ENCODE measurements at regions not wholly inside any gene's neighbourhood (a gene's known extent, or its start where the extent isn't known, plus 50 kb on each side); places are given as distances from the start of the nearest gene placed in this dataset.

GRCh38 chr5:82358457-82358856 is 80.3 kb upstream of the RPS23 start:
- H3K27ac Mint-ChIP-seq, result peak overlapping the region in 8 of 9 donors; percentile 87 to 97 (median 96)
- H3K27me3 Mint-ChIP-seq, result peaks cover 0 to 7% (median 2%) of the 10 kb centered on the region in 5 donors
- Histone ChIP-seq H3K36me3 (ENCODE audit: control insufficient read depth in 2 of 3, insufficient read depth in 3 of 3, low read length in 3 of 3) (no peaks in the 10 kb centered on the region), H3K27me3 (ENCODE audit: control insufficient read depth in 2 of 2, insufficient read depth in 2 of 2, low read length in 2 of 2) (no peaks in the 10 kb centered on the region), H3K27ac (ENCODE audit: low read depth, low read length) (no peak overlapping the region), H3K9me3 (ENCODE audit: control insufficient read depth in 2 of 3, low read length in 3 of 3) (no peaks in the 10 kb centered on the region), H3K4me3 (ENCODE audit: low read length) (no peak overlapping the region), H3K4me1 (ENCODE audit: control insufficient read depth in 2 of 2, insufficient read depth in 2 of 2, low read length in 2 of 2) (peaks cover 17 to 19% of the 10 kb centered on the region in 2 donors)
- peak overlapping the region in 4 of 10 donors; percentile 77 to 90 (median 84) for H3K4me3 Mint-ChIP-seq
- POLR2A ChIA-PET, result no interaction called here
- intact Hi-C loops (cut with micrococcal nuclease), result loop anchor here (5.0 to 10.0 kb wide), 5 partner anchors 69 to 1354 kb away; partner anchors contain the start of gene ATG10 (in 1 of the 2)
- ATAC-seq, result no peak
- peaks cover 0 to 15% (median 0%) of the 10 kb centered on the region in 5 donors for H3K36me3 Mint-ChIP-seq
- no peak for DNase-seq
- no peaks in the 10 kb centered on the region for H3K9me3 Mint-ChIP-seq
- H3K4me1 Mint-ChIP-seq, result peaks cover 19 to 71% (median 23%) of the 10 kb centered on the region in 7 donors
- CTCF ChIA-PET, result interaction anchor here (1.3 kb wide), 1 partner anchor 9 kb away, joined by 3 read pairs; no protein-coding TSS in a partner anchor

DNA sequence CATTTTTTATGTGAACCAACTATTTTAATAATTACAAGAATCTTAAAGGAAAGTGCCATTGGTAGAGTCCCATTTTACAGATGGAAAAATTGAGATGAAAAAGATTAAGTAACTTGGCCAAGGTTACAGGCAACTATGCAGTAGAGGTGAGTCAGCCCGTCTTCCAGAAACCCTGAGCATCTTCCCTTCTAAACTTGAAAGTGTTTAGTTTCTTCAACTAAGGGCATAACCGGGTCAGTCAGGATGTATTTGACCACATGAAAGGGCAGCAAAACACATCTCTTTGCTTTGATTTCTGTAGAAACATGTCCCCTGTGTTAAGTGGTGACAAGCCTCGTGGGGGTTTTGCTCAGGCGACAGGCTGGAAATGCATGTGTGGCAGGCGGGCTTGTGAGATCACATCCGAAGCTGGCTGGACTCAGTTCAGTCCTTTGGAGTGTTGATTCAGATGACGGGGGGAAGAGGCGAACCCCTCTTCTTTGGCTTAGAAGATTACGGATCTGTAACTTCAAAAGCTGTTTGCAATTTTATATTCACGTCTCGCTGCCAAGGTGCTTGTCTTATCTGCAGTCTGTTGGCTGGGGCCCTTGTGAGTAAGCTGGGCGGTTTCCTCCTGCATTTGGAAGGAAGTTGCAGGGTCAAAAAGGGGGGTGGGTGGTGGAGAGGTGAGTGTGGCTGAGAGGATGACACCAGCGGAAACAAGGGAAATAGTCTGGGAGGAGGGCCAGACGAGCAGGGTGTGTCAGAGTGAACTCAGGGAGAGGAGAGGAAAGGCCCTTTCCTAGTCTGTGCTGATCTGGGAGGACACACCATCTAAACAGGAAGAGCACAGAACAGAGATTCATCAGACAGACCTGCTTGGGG is 78.9 kb upstream of the RPS23 start:
- peak; percentile 26 to 87 (median 83) for DNase-seq
- H3K36me3 ChIP-seq (ENCODE audit: control insufficient read depth in 2 of 3, insufficient read depth in 3 of 3, low read length in 3 of 3), result no peaks in the 10 kb centered on the region

GRCh38 chr5:82356021-82356420 is 77.9 kb upstream of the RPS23 start:
- Mint-ChIP-seq H3K4me1 (peaks cover 19 to 80% (median 23%) of the 10 kb centered on the region in 7 donors), H3K36me3 (peaks cover 0 to 12% (median 0%) of the 10 kb centered on the region in 5 donors), H3K9me3 (no peaks in the 10 kb centered on the region), H3K4me3 (no peak overlapping the region), H3K27me3 (no peaks in the 10 kb centered on the region), H3K27ac (no peak overlapping the region)
- no peak overlapping the region for H3K27ac ChIP-seq (ENCODE audit: low read depth, low read length)
- H3K36me3 ChIP-seq (ENCODE audit: control insufficient read depth in 2 of 3, insufficient read depth in 3 of 3, low read length in 3 of 3), result no peaks in the 10 kb centered on the region
- intact Hi-C loops (cut with micrococcal nuclease), result loop anchor here (2.0 to 10.0 kb wide), 10 partner anchors 19 to 1351 kb away; partner anchors contain the start of gene ATG10 (in 1 of the 2)
- H3K4me3 ChIP-seq (ENCODE audit: low read length), result no peak overlapping the region
- H3K4me1 ChIP-seq (ENCODE audit: control insufficient read depth in 2 of 2, insufficient read depth in 2 of 2, low read length in 2 of 2), result peaks cover 17 to 19% of the 10 kb centered on the region in 2 donors
- H3K27me3 ChIP-seq (ENCODE audit: control insufficient read depth in 2 of 2, insufficient read depth in 2 of 2, low read length in 2 of 2), result no peaks in the 10 kb centered on the region
- CTCF ChIA-PET, result no interaction called here
- no peak for DNase-seq
- no peaks in the 10 kb centered on the region for H3K9me3 ChIP-seq (ENCODE audit: control insufficient read depth in 2 of 3, low read length in 3 of 3)
- POLR2A ChIA-PET, result no interaction called here
- no peak for ATAC-seq

More for the DNA sequence above, 78.9 kb upstream of the RPS23 start:
- Histone ChIP-seq H3K27me3 (ENCODE audit: control insufficient read depth in 2 of 2, insufficient read depth in 2 of 2, low read length in 2 of 2) (no peaks in the 10 kb centered on the region), H3K27ac (ENCODE audit: low read depth, low read length) (peak overlapping the region; percentile 60), H3K9me3 (ENCODE audit: control insufficient read depth in 2 of 3, low read length in 3 of 3) (no peaks in the 10 kb centered on the region), H3K4me1 (ENCODE audit: control insufficient read depth in 2 of 2, insufficient read depth in 2 of 2, low read length in 2 of 2) (peaks cover 17 to 19% of the 10 kb centered on the region in 2 donors), H3K4me3 (ENCODE audit: low read length) (peak overlapping the region; percentile 15)
- intact Hi-C loops (cut with micrococcal nuclease), result loop anchor here (1.0 to 10.0 kb wide), 13 partner anchors 18 to 1352 kb away; partner anchors contain the start of genes RPS23 (in 2 of the 2), TMEM167A (in 2 of the 2), XRCC4 (in 2 of the 2) and ATG10 (in 1 of the 2)
- peak; percentile 90 for ATAC-seq
- Mint-ChIP-seq H3K4me3 (peak overlapping the region; percentile 74 to 90 (median 82)), H3K27ac (peak overlapping the region; percentile 87 to 98 (median 97)), H3K27me3 (no peaks in the 10 kb centered on the region), H3K4me1 (peaks cover 19 to 78% (median 23%) of the 10 kb centered on the region in 7 donors), H3K36me3 (peaks cover 0 to 12% (median 0%) of the 10 kb centered on the region in 5 donors), H3K9me3 (no peaks in the 10 kb centered on the region)
- ChIA-PET CTCF (no interaction called here), POLR2A (interaction anchor here (0.7 kb wide), 1 partner anchor 71 kb away, joined by 3 read pairs; no protein-coding TSS in a partner anchor)

GRCh38 chr5:82355496-82355895 is 77.3 kb upstream of the RPS23 start:
- no peaks in the 10 kb centered on the region for H3K27me3 Mint-ChIP-seq
- Histone ChIP-seq H3K4me3 (ENCODE audit: low read length) (no peak overlapping the region), H3K4me1 (ENCODE audit: control insufficient read depth in 2 of 2, insufficient read depth in 2 of 2, low read length in 2 of 2) (peaks cover 17 to 19% of the 10 kb centered on the region in 2 donors), H3K27me3 (ENCODE audit: control insufficient read depth in 2 of 2, insufficient read depth in 2 of 2, low read length in 2 of 2) (no peaks in the 10 kb centered on the region), H3K9me3 (ENCODE audit: control insufficient read depth in 2 of 3, low read length in 3 of 3) (no peaks in the 10 kb centered on the region), H3K36me3 (ENCODE audit: control insufficient read depth in 2 of 3, insufficient read depth in 3 of 3, low read length in 3 of 3) (no peaks in the 10 kb centered on the region), H3K27ac (ENCODE audit: low read depth, low read length) (no peak overlapping the region)
- no peak overlapping the region for H3K27ac Mint-ChIP-seq
- H3K4me3 Mint-ChIP-seq, result no peak overlapping the region
- DNase-seq (no peak), ATAC-seq (no peak)
- H3K36me3 Mint-ChIP-seq, result peaks cover 0 to 9% (median 0%) of the 10 kb centered on the region in 5 donors
- intact Hi-C loops (cut with micrococcal nuclease), result loop anchor here (5.0 to 10.0 kb wide), 5 partner anchors 72 to 1351 kb away; partner anchors contain the start of gene ATG10 (in 1 of the 2)
- POLR2A ChIA-PET, result no interaction called here
- peaks cover 19 to 74% (median 23%) of the 10 kb centered on the region in 7 donors for H3K4me1 Mint-ChIP-seq
- CTCF ChIA-PET, result interaction anchor here (1.7 kb wide), 1 partner anchor 1207 kb away, joined by 4 read pairs; no protein-coding TSS in a partner anchor
- H3K9me3 Mint-ChIP-seq, result no peaks in the 10 kb centered on the region

DNA sequence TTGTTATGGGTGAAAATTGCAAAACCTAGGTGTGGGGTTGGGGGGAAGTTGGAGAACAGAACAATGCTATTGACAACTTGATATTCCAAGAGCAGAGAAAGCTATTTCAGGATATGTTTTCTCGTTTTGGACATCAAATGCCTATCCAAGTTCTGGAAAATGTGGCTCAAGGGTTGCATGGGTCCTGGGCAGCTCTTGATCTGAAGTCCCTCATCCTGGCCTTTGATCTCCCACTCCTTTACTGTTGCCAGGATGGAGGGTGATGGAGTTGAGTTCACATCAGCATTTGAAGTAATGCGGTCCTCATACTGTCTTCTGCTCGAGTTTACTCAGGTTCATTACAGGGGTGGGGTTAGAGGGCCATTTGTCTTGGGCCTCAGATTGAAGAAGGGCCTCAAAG is 76.9 kb upstream of the RPS23 start:
- Mint-ChIP-seq H3K4me1 (peaks cover 19 to 70% (median 23%) of the 10 kb centered on the region in 7 donors), H3K9me3 (no peaks in the 10 kb centered on the region), H3K36me3 (peaks cover 0 to 6% (median 0%) of the 10 kb centered on the region in 5 donors), H3K27me3 (no peaks in the 10 kb centered on the region), H3K27ac (peak overlapping the region in 3 of 9 donors; percentile 21 to 68 (median 59)), H3K4me3 (no peak overlapping the region)
- DNase-seq (no peak), ATAC-seq (no peak)
- Histone ChIP-seq H3K4me3 (ENCODE audit: low read length) (no peak overlapping the region), H3K27me3 (ENCODE audit: control insufficient read depth in 2 of 2, insufficient read depth in 2 of 2, low read length in 2 of 2) (no peaks in the 10 kb centered on the region), H3K36me3 (ENCODE audit: control insufficient read depth in 2 of 3, insufficient read depth in 3 of 3, low read length in 3 of 3) (no peaks in the 10 kb centered on the region), H3K9me3 (ENCODE audit: control insufficient read depth in 2 of 3, low read length in 3 of 3) (no peaks in the 10 kb centered on the region), H3K4me1 (ENCODE audit: control insufficient read depth in 2 of 2, insufficient read depth in 2 of 2, low read length in 2 of 2) (peaks cover 17 to 19% of the 10 kb centered on the region in 2 donors), H3K27ac (ENCODE audit: low read depth, low read length) (no peak overlapping the region)
- POLR2A ChIA-PET, result no interaction called here
- intact Hi-C loops (cut with micrococcal nuclease), result loop anchor here (5.0 to 10.0 kb wide), 5 partner anchors 72 to 1350 kb away; partner anchors contain the start of gene ATG10 (in 1 of the 2)
- CTCF ChIA-PET, result interaction anchor here (1.7 kb wide), 1 partner anchor 1208 kb away, joined by 4 read pairs; no protein-coding TSS in a partner anchor

DNA sequence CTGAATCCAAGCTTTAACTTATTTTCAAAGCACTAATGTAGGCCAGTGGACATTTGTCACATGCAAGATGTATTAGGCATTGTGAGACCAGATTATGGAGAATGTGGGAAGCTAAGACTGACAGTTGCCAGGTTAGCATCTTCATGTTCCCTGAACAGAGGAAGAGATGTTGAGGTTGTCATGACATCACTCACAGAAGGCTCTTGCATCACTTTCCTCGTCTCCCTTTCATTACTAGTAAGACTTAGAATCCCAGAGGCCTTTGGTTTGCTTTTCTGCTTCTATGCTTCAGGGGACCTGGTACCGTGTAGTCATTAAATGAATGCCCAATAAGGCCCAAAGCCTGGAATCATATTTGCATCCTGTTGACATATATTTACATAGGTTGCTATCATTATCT is 76.4 kb upstream of the RPS23 start:
- Histone ChIP-seq H3K4me3 (ENCODE audit: low read length) (no peak overlapping the region), H3K27ac (ENCODE audit: low read depth, low read length) (no peak overlapping the region), H3K36me3 (ENCODE audit: control insufficient read depth in 2 of 3, insufficient read depth in 3 of 3, low read length in 3 of 3) (no peaks in the 10 kb centered on the region), H3K27me3 (ENCODE audit: control insufficient read depth in 2 of 2, insufficient read depth in 2 of 2, low read length in 2 of 2) (no peaks in the 10 kb centered on the region), H3K4me1 (ENCODE audit: control insufficient read depth in 2 of 2, insufficient read depth in 2 of 2, low read length in 2 of 2) (peaks cover 17 to 19% of the 10 kb centered on the region in 2 donors), H3K9me3 (ENCODE audit: control insufficient read depth in 2 of 3, low read length in 3 of 3) (no peaks in the 10 kb centered on the region)
- H3K4me1 Mint-ChIP-seq, result peaks cover 19 to 65% (median 23%) of the 10 kb centered on the region in 7 donors
- intact Hi-C loops (cut with micrococcal nuclease), result loop anchor here (10.0 kb wide), 4 partner anchors 380 to 1350 kb away; partner anchors contain the start of gene ATG10 (in 1 of the 2)
- ChIA-PET POLR2A (no interaction called here), CTCF (interaction anchor here (1.7 to 2.7 kb wide), 2 partner anchors 1075 to 1208 kb away, joined by 4 to 14 read pairs; no protein-coding TSS in a partner anchor)
- H3K27ac Mint-ChIP-seq, result peak overlapping the region in 4 of 9 donors; percentile 17 to 68 (median 40)
- no peaks in the 10 kb centered on the region for H3K27me3 Mint-ChIP-seq
- ATAC-seq (no peak), DNase-seq (no peak)
- H3K4me3 Mint-ChIP-seq, result no peak overlapping the region
- peaks cover 0 to 3% (median 0%) of the 10 kb centered on the region in 5 donors for H3K36me3 Mint-ChIP-seq
- H3K9me3 Mint-ChIP-seq, result no peaks in the 10 kb centered on the region
